GM12874 (cell line): ENCODE measurements at regions not wholly inside any gene's neighbourhood (a gene's known extent, or its start where the extent isn't known, plus 50 kb on each side); places are given as distances from the start of the nearest gene placed in this dataset.
A peak's percentile ranks its signal among the peaks of the same experiment; 100 is the strongest.

Source experiments
- CTCF ChIP-seq: IDR thresholded peaks from 2 replicates; pipeline ENCODE4 v1.5.1; 2011; ENCODE audit warnings: low read depth, mild to moderate bottlenecking, control low read depth, low read length, moderate library complexity; ENCODE audit not compliant: insufficient read depth

- TF ChIP-seq CTCF: no peak
Measured at GRCh38 chr11:15621565-15621964, 506.8 kb downstream of the INSC start.

- TF ChIP-seq CTCF: no peak
Measured at GRCh38 chr11:15622231-15622890, 507.6 kb downstream of the INSC start.

GRCh38 chr11:15624701-15625100 is 510.0 kb downstream of the INSC start:
- no peak for TF ChIP-seq CTCF

- no peak for TF ChIP-seq CTCF
Measured at GRCh38 chr11:15625691-15626090, 511.0 kb downstream of the INSC start.

- no peak for TF ChIP-seq CTCF
Measured at GRCh38 chr11:15627560-15627959, 512.8 kb downstream of the INSC start.

GRCh38 chr11:15629690-15630321 is 515.1 kb downstream of the INSC start:
- TF ChIP-seq CTCF: peak; percentile 26; the same call in 1 of the 2 replicates

GRCh38 chr11:15630896-15631295 is 516.2 kb downstream of the INSC start:
- TF ChIP-seq CTCF: no peak
